Neural cell (in vitro differentiated cells): ENCODE measurements at regions not wholly inside any gene's neighbourhood (a gene's known extent, or its start where the extent isn't known, plus 50 kb on each side); places are given as distances from the start of the nearest gene placed in this dataset.

Experiments used
- H2AFZ ChIP-seq: fragments of 200-600, 300-800 bp; sonication (generic), shearing (Covaris generic); 2 replicates; pipeline ENCODE4 v1.6.0; 2014; ENCODE audit warnings: low read depth, mild to moderate bottlenecking, antibody characterized with exemption, low read length, moderate library complexity
- H3F3A ChIP-seq: fragments of 200-600 bp; shearing (Covaris generic); 2 replicates; pipeline ENCODE4 v1.6.1; 2016; ENCODE audit warnings: mild to moderate bottlenecking, moderate library complexity, mixed read lengths, antibody characterized with exemption, low read length; ENCODE audit not compliant: insufficient read depth, poor library complexity, severe bottlenecking
- H3K27ac ChIP-seq: fragments of 200-600, 300-800 bp; sonication (generic), shearing (Covaris generic); 2 replicates; pipeline ENCODE4 v1.5.1; 2014; ENCODE audit warnings: mild to moderate bottlenecking, low read length, moderate library complexity
- H3K27me3 ChIP-seq: fragments of 300-800, 200-600 bp; sonication (generic), shearing (Covaris generic); 2 replicates; pipeline ENCODE4 v1.6.0; 2014; ENCODE audit warnings: mild to moderate bottlenecking, low read depth, low read length, moderate library complexity; ENCODE audit not compliant: insufficient read depth
- H3K36me3 ChIP-seq: fragments of 300-800, 200-600 bp; sonication (generic), shearing (Covaris generic); 2 replicates; pipeline ENCODE4 v1.5.1; 2014; ENCODE audit warnings: mild to moderate bottlenecking, antibody characterized with exemption, low read length, moderate library complexity; ENCODE audit not compliant: insufficient read depth
- H3K4me2 ChIP-seq: fragments of 300-800, 200-600 bp; sonication (generic), shearing (Covaris generic); 2 replicates; pipeline ENCODE4 v1.6.0; 2014; ENCODE audit warnings: mild to moderate bottlenecking, low read length
- H3K4me3 ChIP-seq: fragments of 300-800, 200-600 bp; sonication (generic), shearing (Covaris generic); 2 replicates; pipeline ENCODE4 v1.5.1; 2014; ENCODE audit warnings: mild to moderate bottlenecking, low read length, moderate library complexity
- H3K79me2 ChIP-seq: fragments of 200-600 bp; shearing (Covaris generic); replicated peaks from 2 replicates; pipeline ENCODE4 v1.6.0; 2014; ENCODE audit warnings: mild to moderate bottlenecking, low read length, moderate library complexity; ENCODE audit not compliant: insufficient read depth
- H3K9ac ChIP-seq: fragments of 300-800, 200-600 bp; sonication (generic), shearing (Covaris generic); 2 replicates; pipeline ENCODE4 v1.6.1; 2016; ENCODE audit warnings: mild to moderate bottlenecking, low read length, mixed read lengths
- H3K9me2 ChIP-seq: fragments of 200-600 bp; shearing (Covaris generic); 2 replicates; pipeline ENCODE4 v1.6.1; 2016; ENCODE audit warnings: mild to moderate bottlenecking, low read length, mixed read lengths; ENCODE audit not compliant: insufficient read depth
- H3K9me3 ChIP-seq: fragments of 200-600, 300-800 bp; sonication (generic), shearing (Covaris generic); 2 replicates; pipeline ENCODE4 v1.6.1; 2016; ENCODE audit warnings: mild to moderate bottlenecking, mixed run types, low read length, moderate library complexity, mixed read lengths
- H4K20me1 ChIP-seq: fragments of 200-600 bp; shearing (Covaris generic); 2 replicates; pipeline ENCODE4 v1.6.1; 2016; ENCODE audit warnings: mild to moderate bottlenecking, mixed run types; ENCODE audit not compliant: insufficient read depth
- CTCF ChIP-seq: fragments of 450-650 bp; IDR thresholded peaks from 2 replicates; pipeline ENCODE4 v1.5.1; 2014; ENCODE audit warnings: antibody characterized with exemption, mild to moderate bottlenecking, moderate library complexity; ENCODE audit not compliant: poor library complexity, severe bottlenecking
- EP300 ChIP-seq: fragments of 450-650 bp; conservative IDR thresholded peaks from 2 replicates; pipeline ENCODE4 v1.6.1; 2014; ENCODE audit warnings: antibody characterized with exemption, mild to moderate bottlenecking, moderate library complexity; ENCODE audit not compliant: poor library complexity, severe bottlenecking
- EZH2 ChIP-seq: fragments of 200-600, 300-800 bp; shearing (Covaris generic), sonication (generic); IDR thresholded peaks from 2 replicates; pipeline ENCODE4 v1.6.1; 2014; ENCODE audit warnings: antibody characterized with exemption, low read length, borderline replicate concordance, mild to moderate bottlenecking; ENCODE audit not compliant: insufficient read depth, poor library complexity, severe bottlenecking
- MXI1 ChIP-seq: fragments of 450-650 bp; conservative IDR thresholded peaks from 2 replicates; pipeline ENCODE4 v1.6.1; 2014; ENCODE audit warnings: antibody characterized with exemption, mild to moderate bottlenecking; ENCODE audit not compliant: poor library complexity, severe bottlenecking
- POLR2AphosphoS5 ChIP-seq: IDR thresholded peaks from 2 replicates; pipeline ENCODE4 v1.6.1; 2012
- RAD21 ChIP-seq: fragments of 450-650 bp; conservative IDR thresholded peaks from 2 replicates; pipeline ENCODE4 v1.6.1; 2014; ENCODE audit warnings: antibody characterized with exemption, mild to moderate bottlenecking, moderate library complexity
- REST ChIP-seq: IDR thresholded peaks from 2 replicates; pipeline ENCODE4 v1.6.1; 2012; ENCODE audit warnings: borderline replicate concordance
- SMC3 ChIP-seq: fragments of 450-650 bp; conservative IDR thresholded peaks from 2 replicates; pipeline ENCODE4 v1.6.1; 2014; ENCODE audit warnings: antibody characterized with exemption, mild to moderate bottlenecking, moderate library complexity; ENCODE audit not compliant: poor library complexity
- TAF1 ChIP-seq: IDR thresholded peaks from 2 replicates; pipeline ENCODE4 v1.6.1; 2012; ENCODE audit warnings: low read depth

GRCh38 chr4:125387770-125388169 is 73.0 kb downstream of the FAT4 start:
- Histone ChIP-seq H4K20me1 (no peaks in the 10 kb centered on the region), H3K4me3 (no peak overlapping the region), H3K9me3 (no peaks in the 10 kb centered on the region), H3K27me3 (no peaks in the 10 kb centered on the region), H3K36me3 (no peaks in the 10 kb centered on the region), H2AFZ (no peak overlapping the region), H3K27ac (peak overlapping the region; percentile 44), H3K79me2 (no peaks in the 10 kb centered on the region), H3K9me2 (no peaks in the 10 kb centered on the region), H3K9ac (no peak overlapping the region), H3F3A (no peaks in the 10 kb centered on the region), H3K4me2 (no peak overlapping the region)
- TF ChIP-seq RAD21: no peak

GRCh38 chr4:125388613-125389012 is 73.9 kb downstream of the FAT4 start:
- TF ChIP-seq POLR2AphosphoS5 (no peak), SMC3 (no peak), EZH2 (no peak), EP300 (no peak), TAF1 (no peak), REST (no peak), RAD21 (no peak), MXI1 (no peak), CTCF (no peak)
- H3F3A ChIP-seq: no peaks in the 10 kb centered on the region
- no peak overlapping the region for H3K9ac ChIP-seq
- H4K20me1 ChIP-seq: no peaks in the 10 kb centered on the region
- no peak overlapping the region for H3K4me3 ChIP-seq
- no peaks in the 10 kb centered on the region for H3K27me3 ChIP-seq
- H3K27ac ChIP-seq: no peak overlapping the region
- H3K36me3 ChIP-seq: no peaks in the 10 kb centered on the region
- no peaks in the 10 kb centered on the region for H3K9me3 ChIP-seq
- no peaks in the 10 kb centered on the region for H3K79me2 ChIP-seq
- no peak overlapping the region for H2AFZ ChIP-seq
- no peaks in the 10 kb centered on the region for H3K9me2 ChIP-seq
- no peak overlapping the region for H3K4me2 ChIP-seq

- H3K4me2 ChIP-seq: no peak overlapping the region
- no peak overlapping the region for H3K9ac ChIP-seq
- H3F3A ChIP-seq: no peaks in the 10 kb centered on the region
- H3K36me3 ChIP-seq: no peaks in the 10 kb centered on the region
- no peaks in the 10 kb centered on the region for H4K20me1 ChIP-seq
- no peaks in the 10 kb centered on the region for H3K9me3 ChIP-seq
- H3K27me3 ChIP-seq: no peaks in the 10 kb centered on the region
- H2AFZ ChIP-seq: no peak overlapping the region
- no peak overlapping the region for H3K4me3 ChIP-seq
- no peak overlapping the region for H3K27ac ChIP-seq
- H3K9me2 ChIP-seq: no peaks in the 10 kb centered on the region
- no peaks in the 10 kb centered on the region for H3K79me2 ChIP-seq
- no peak for TF ChIP-seq POLR2AphosphoS5
- TF ChIP-seq EP300: no peak
- no peak for TF ChIP-seq TAF1
- TF ChIP-seq EZH2: no peak
- no peak for TF ChIP-seq SMC3
- TF ChIP-seq CTCF: no peak
- TF ChIP-seq RAD21: no peak
- no peak for TF ChIP-seq MXI1
- TF ChIP-seq REST: no peak
Measured at GRCh38 chr4:125389713-125390112, 75.0 kb downstream of the FAT4 start.
